ENCODE measurements at regions not wholly inside any gene's neighbourhood (a gene's known extent, or its start where the extent isn't known, plus 50 kb on each side); places are given as distances from the start of the nearest gene placed in this dataset.

GRCh38 chr2:183521911-183522310 is 397.7 kb downstream of the NUP35 start:
- no peaks in the 10 kb centered on the region for H3K36me3 ChIP-seq
- intact Hi-C loops (cut with DNase I): no loop called here
- no peaks in the 10 kb centered on the region for H3K4me1 ChIP-seq
- H3K4me3 ChIP-seq: no peak overlapping the region
- no peak overlapping the region for H3K27ac ChIP-seq
- H3K9me3 ChIP-seq: no peaks in the 10 kb centered on the region
- no peaks in the 10 kb centered on the region for H3K27me3 ChIP-seq
- TF ChIP-seq POLR2AphosphoS5 (IDR thresholded peaks at IDR 0.05; ENCODE audit: insufficient read depth in 1 of 2, low read depth in 1 of 2) (no peak), POLR2A (IDR thresholded peaks at IDR 0.05) (no peak), CTCF (IDR thresholded peaks at IDR 0.05) (no peak)
- DNase-seq (ENCODE audit: extremely low spot score in 2 of 2): no peak

- Histone ChIP-seq H3K27me3 (no peaks in the 10 kb centered on the region), H3K27ac (no peak overlapping the region), H3K9me3 (no peaks in the 10 kb centered on the region), H3K4me3 (no peak overlapping the region), H3K4me1 (no peaks in the 10 kb centered on the region), H3K36me3 (no peaks in the 10 kb centered on the region)
- intact Hi-C loops (cut with DNase I): no loop called here
- no peak for DNase-seq (ENCODE audit: extremely low spot score in 2 of 2)
- TF ChIP-seq POLR2A (IDR thresholded peaks at IDR 0.05): no peak
- TF ChIP-seq POLR2AphosphoS5 (IDR thresholded peaks at IDR 0.05; ENCODE audit: insufficient read depth in 1 of 2, low read depth in 1 of 2): no peak
Measured at GRCh38 chr2:183522489-183523266, 398.4 kb downstream of the NUP35 start.

- Histone ChIP-seq H3K4me1 (no peaks in the 10 kb centered on the region), H3K9me3 (no peaks in the 10 kb centered on the region), H3K36me3 (no peaks in the 10 kb centered on the region), H3K4me3 (no peak overlapping the region), H3K27me3 (no peaks in the 10 kb centered on the region), H3K27ac (no peak overlapping the region)
- intact Hi-C loops (cut with DNase I): no loop called here
- no peak for DNase-seq (ENCODE audit: extremely low spot score in 2 of 2)
- TF ChIP-seq CTCF (IDR thresholded peaks at IDR 0.05): no peak
- no peak for TF ChIP-seq POLR2AphosphoS5 (IDR thresholded peaks at IDR 0.05; ENCODE audit: insufficient read depth in 1 of 2, low read depth in 1 of 2)
- TF ChIP-seq POLR2A (IDR thresholded peaks at IDR 0.05): no peak
Measured at GRCh38 chr2:183530333-183530901, 406.2 kb downstream of the NUP35 start.

GRCh38 chr2:183532514-183532913 is 408.3 kb downstream of the NUP35 start:
- TF ChIP-seq CTCF (IDR thresholded peaks at IDR 0.05): no peak
- TF ChIP-seq POLR2AphosphoS5 (IDR thresholded peaks at IDR 0.05; ENCODE audit: insufficient read depth in 1 of 2, low read depth in 1 of 2): no peak
- no peak for TF ChIP-seq POLR2A (IDR thresholded peaks at IDR 0.05)
- H3K27ac ChIP-seq: no peak overlapping the region
- H3K4me1 ChIP-seq: no peaks in the 10 kb centered on the region
- H3K9me3 ChIP-seq: no peaks in the 10 kb centered on the region
- no peak overlapping the region for H3K4me3 ChIP-seq
- no peak for DNase-seq (ENCODE audit: extremely low spot score in 2 of 2)
- intact Hi-C loops (cut with DNase I): no loop called here
- H3K36me3 ChIP-seq: no peaks in the 10 kb centered on the region
- H3K27me3 ChIP-seq: no peaks in the 10 kb centered on the region

- H3K27ac ChIP-seq: no peak overlapping the region
- no peak for DNase-seq (ENCODE audit: extremely low spot score in 2 of 2)
- no peaks in the 10 kb centered on the region for H3K4me1 ChIP-seq
- H3K4me3 ChIP-seq: no peak overlapping the region
- TF ChIP-seq POLR2A (IDR thresholded peaks at IDR 0.05): no peak
- no peak for TF ChIP-seq CTCF (IDR thresholded peaks at IDR 0.05)
- no peak for TF ChIP-seq POLR2AphosphoS5 (IDR thresholded peaks at IDR 0.05; ENCODE audit: insufficient read depth in 1 of 2, low read depth in 1 of 2)
- H3K36me3 ChIP-seq: no peaks in the 10 kb centered on the region
- no peaks in the 10 kb centered on the region for H3K27me3 ChIP-seq
- intact Hi-C loops (cut with DNase I): no loop called here
- no peaks in the 10 kb centered on the region for H3K9me3 ChIP-seq
Measured at GRCh38 chr2:183533021-183533420, 408.8 kb downstream of the NUP35 start.

Measured in vagina (tissue), 2 donors.